Activated CD4-positive, alpha-beta T cell treated with anti-CD3 and anti-CD28 coated beads, Interleukin-2, amount 10 ng/mL, durations not matched to agents 24 days and 14 days (primary cell): ENCODE measurements at regions not wholly inside any gene's neighbourhood (a gene's known extent, or its start where the extent isn't known, plus 50 kb on each side); places are given as distances from the start of the nearest gene placed in this dataset.

Experiments used
- DNase-seq: peaks from one replicate; pipeline ENCODE4 v3.0.0; 2022
- H3K27ac Mint-ChIP-seq: one replicate; pipeline ENCODE4 v1.8.0; 2022; ENCODE audit warnings: mild to moderate bottlenecking, mixed read lengths
- H3K27me3 Mint-ChIP-seq: one replicate; pipeline ENCODE4 v1.8.0; 2022; ENCODE audit warnings: mixed read lengths
- H3K36me3 Mint-ChIP-seq: one replicate; pipeline ENCODE4 v1.8.0; 2022; ENCODE audit warnings: low read depth, mild to moderate bottlenecking, mixed read lengths
- H3K4me1 Mint-ChIP-seq: one replicate; pipeline ENCODE4 v1.8.0; 2021; ENCODE audit warnings: mixed read lengths
- H3K4me3 Mint-ChIP-seq: one replicate; pipeline ENCODE4 v1.8.0; 2022; ENCODE audit warnings: mild to moderate bottlenecking, moderate library complexity, mixed read lengths
- H3K9me3 Mint-ChIP-seq: one replicate; pipeline ENCODE4 v1.8.0; 2021; ENCODE audit warnings: mixed read lengths
- intact Hi-C: fragments of 100-400 bp; cut with micrococcal nuclease; formaldehyde crosslinking; loops from one replicate; pipeline ENCODE4 v1.15.1; 2023

- H3K27ac Mint-ChIP-seq = no peak overlapping the region
- intact Hi-C loops = no loop called here
- H3K27me3 Mint-ChIP-seq = peaks cover 2% of the 10 kb centered on the region
- H3K36me3 Mint-ChIP-seq = no peaks in the 10 kb centered on the region
- DNase-seq = no peak
- H3K4me1 Mint-ChIP-seq = no peaks in the 10 kb centered on the region
- H3K4me3 Mint-ChIP-seq = no peak overlapping the region
- no peaks in the 10 kb centered on the region for H3K9me3 Mint-ChIP-seq
Measured at GRCh38 chr14:101064718-101065117, 161.2 kb upstream of the RTL1 start.

GRCh38 chr14:101065246-101065645 is 161.7 kb upstream of the RTL1 start:
- Mint-ChIP-seq H3K4me1 (no peaks in the 10 kb centered on the region), H3K27me3 (peaks cover 2% of the 10 kb centered on the region), H3K9me3 (no peaks in the 10 kb centered on the region), H3K4me3 (no peak overlapping the region), H3K36me3 (no peaks in the 10 kb centered on the region), H3K27ac (no peak overlapping the region)
- no peak for DNase-seq
- intact Hi-C loops = no loop called here

- Mint-ChIP-seq H3K9me3 (no peaks in the 10 kb centered on the region), H3K27me3 (peaks cover 2% of the 10 kb centered on the region), H3K27ac (no peak overlapping the region), H3K36me3 (no peaks in the 10 kb centered on the region), H3K4me1 (no peaks in the 10 kb centered on the region), H3K4me3 (no peak overlapping the region)
- DNase-seq = no peak
- intact Hi-C loops = no loop called here
Measured at GRCh38 chr14:101065696-101066694, 162.5 kb upstream of the RTL1 start.

- intact Hi-C loops = no loop called here
- Mint-ChIP-seq H3K36me3 (no peaks in the 10 kb centered on the region), H3K4me1 (no peaks in the 10 kb centered on the region), H3K4me3 (no peak overlapping the region), H3K27me3 (peaks cover 2% of the 10 kb centered on the region), H3K9me3 (no peaks in the 10 kb centered on the region), H3K27ac (no peak overlapping the region)
- no peak for DNase-seq
Measured at GRCh38 chr14:101066826-101067510, 163.4 kb upstream of the RTL1 start.

GRCh38 chr14:101068313-101069227 is 165.0 kb upstream of the RTL1 start:
- H3K4me1 Mint-ChIP-seq = no peaks in the 10 kb centered on the region
- H3K27me3 Mint-ChIP-seq = peaks cover 2% of the 10 kb centered on the region
- no peak overlapping the region for H3K4me3 Mint-ChIP-seq
- H3K36me3 Mint-ChIP-seq = no peaks in the 10 kb centered on the region
- no peak overlapping the region for H3K27ac Mint-ChIP-seq
- intact Hi-C loops = no loop called here
- no peaks in the 10 kb centered on the region for H3K9me3 Mint-ChIP-seq
- no peak for DNase-seq

- Mint-ChIP-seq H3K4me1 (no peaks in the 10 kb centered on the region), H3K27me3 (peaks cover 2% of the 10 kb centered on the region), H3K27ac (no peak overlapping the region), H3K4me3 (no peak overlapping the region), H3K36me3 (no peaks in the 10 kb centered on the region), H3K9me3 (no peaks in the 10 kb centered on the region)
- intact Hi-C loops = no loop called here
- DNase-seq = no peak
Measured at GRCh38 chr14:101069228-101069549, 165.7 kb upstream of the RTL1 start.

- Mint-ChIP-seq H3K36me3 (no peaks in the 10 kb centered on the region), H3K4me1 (no peaks in the 10 kb centered on the region)
Measured at GRCh38 chr14:101069666-101070362, 166.3 kb upstream of the RTL1 start.

GRCh38 chr14:101070540-101071492 is 167.3 kb upstream of the RTL1 start:
- no peak overlapping the region for H3K27ac Mint-ChIP-seq
- DNase-seq = no peak
- no peaks in the 10 kb centered on the region for H3K36me3 Mint-ChIP-seq
- intact Hi-C loops = no loop called here
- H3K4me3 Mint-ChIP-seq = no peak overlapping the region
- H3K27me3 Mint-ChIP-seq = peaks cover 2% of the 10 kb centered on the region
- no peaks in the 10 kb centered on the region for H3K4me1 Mint-ChIP-seq
- no peaks in the 10 kb centered on the region for H3K9me3 Mint-ChIP-seq

More at GRCh38 chr14:101069666-101070362, 166.3 kb upstream of the RTL1 start:
- intact Hi-C loops = no loop called here
- Mint-ChIP-seq H3K4me3 (no peak overlapping the region), H3K27ac (no peak overlapping the region), H3K9me3 (no peaks in the 10 kb centered on the region), H3K27me3 (peaks cover 2% of the 10 kb centered on the region)
- DNase-seq = no peak

GRCh38 chr14:101071493-101071906 is 168.0 kb upstream of the RTL1 start:
- H3K27me3 Mint-ChIP-seq = peaks cover 2% of the 10 kb centered on the region
- no peak for DNase-seq
- intact Hi-C loops = no loop called here
- H3K36me3 Mint-ChIP-seq = no peaks in the 10 kb centered on the region
- no peaks in the 10 kb centered on the region for H3K9me3 Mint-ChIP-seq
- no peak overlapping the region for H3K27ac Mint-ChIP-seq
- no peak overlapping the region for H3K4me3 Mint-ChIP-seq
- H3K4me1 Mint-ChIP-seq = no peaks in the 10 kb centered on the region

- H3K9me3 Mint-ChIP-seq = no peaks in the 10 kb centered on the region
- no peak for DNase-seq
Measured at GRCh38 chr14:101072070-101072469, 168.5 kb upstream of the RTL1 start.

GRCh38 chr14:101072531-101072930 is 169.0 kb upstream of the RTL1 start:
- Mint-ChIP-seq H3K9me3 (no peaks in the 10 kb centered on the region), H3K27me3 (peaks cover 13% of the 10 kb centered on the region), H3K27ac (no peak overlapping the region), H3K4me1 (peaks cover 1% of the 10 kb centered on the region), H3K4me3 (no peak overlapping the region), H3K36me3 (no peaks in the 10 kb centered on the region)
- no peak for DNase-seq
- intact Hi-C loops = no loop called here

More at GRCh38 chr14:101072070-101072469, 168.5 kb upstream of the RTL1 start:
- Mint-ChIP-seq H3K27me3 (peaks cover 8% of the 10 kb centered on the region), H3K4me3 (no peak overlapping the region), H3K27ac (no peak overlapping the region), H3K36me3 (no peaks in the 10 kb centered on the region), H3K4me1 (no peaks in the 10 kb centered on the region)
- intact Hi-C loops = no loop called here

GRCh38 chr14:101072945-101073597 is 169.5 kb upstream of the RTL1 start:
- intact Hi-C loops = no loop called here
- H3K27ac Mint-ChIP-seq = no peak overlapping the region
- no peaks in the 10 kb centered on the region for H3K9me3 Mint-ChIP-seq
- DNase-seq = peak; percentile 66
- H3K36me3 Mint-ChIP-seq = no peaks in the 10 kb centered on the region
- H3K27me3 Mint-ChIP-seq = peaks cover 13% of the 10 kb centered on the region
- H3K4me3 Mint-ChIP-seq = no peak overlapping the region
- H3K4me1 Mint-ChIP-seq = peaks cover 1% of the 10 kb centered on the region
